GM19463 (cell line): ENCODE measurements at regions not wholly inside any gene's neighbourhood (a gene's known extent, or its start where the extent isn't known, plus 50 kb on each side); places are given as distances from the start of the nearest gene placed in this dataset.

Experiments
- ATAC-seq: cut with Tn5 transposase; IDR thresholded peaks from one replicate; pipeline ENCODE4 v1.9.1; 2021; ENCODE audit warnings: mild to moderate bottlenecking, moderate library complexity; ENCODE audit not compliant: unreplicated experiment

- no peak for ATAC-seq
Measured at GRCh38 chr5:144581044-144581443, 410.4 kb downstream of the KCTD16 start.

GRCh38 chr5:144577676-144578075 is 407.0 kb downstream of the KCTD16 start:
- no peak for ATAC-seq

- ATAC-seq, result no peak
Measured at GRCh38 chr5:144575736-144576135, 405.1 kb downstream of the KCTD16 start.

- ATAC-seq, result no peak
Measured at GRCh38 chr5:144567421-144567780, 396.7 kb downstream of the KCTD16 start.

GRCh38 chr5:144566747-144567420 is 396.2 kb downstream of the KCTD16 start:
- no peak for ATAC-seq

- no peak for ATAC-seq
Measured at GRCh38 chr5:144549580-144549979, 378.9 kb downstream of the KCTD16 start.

- no peak for ATAC-seq
Measured at GRCh38 chr5:144548936-144549335, 378.3 kb downstream of the KCTD16 start.

GRCh38 chr5:144547098-144547499 is 376.4 kb downstream of the KCTD16 start:
- ATAC-seq, result no peak

GRCh38 chr5:144538845-144539244 is 368.2 kb downstream of the KCTD16 start:
- ATAC-seq, result no peak
